OCI-LY7 (cell line): ENCODE measurements at regions not wholly inside any gene's neighbourhood (a gene's known extent, or its start where the extent isn't known, plus 50 kb on each side); places are given as distances from the start of the nearest gene placed in this dataset.

Experiments
- EZH2phosphoT487 ChIP-seq: fragments of 200-600 bp; sonication (generic); IDR thresholded peaks from 2 replicates; pipeline ENCODE4 v1.6.1; 2018; ENCODE audit warnings: low read depth, borderline replicate concordance, mild to moderate bottlenecking, mixed run types, antibody characterized with exemption, low read length, moderate library complexity, mixed read lengths
- TF ChIP-seq, protein P1 (sequence below): fragments of 200-600 bp; sonication (generic); conservative IDR thresholded peaks from 2 replicates; pipeline ENCODE4 v1.5.1; 2014; ENCODE audit warnings: mild to moderate bottlenecking, antibody characterized with exemption, low read length, moderate library complexity, mixed read lengths

DNA sequence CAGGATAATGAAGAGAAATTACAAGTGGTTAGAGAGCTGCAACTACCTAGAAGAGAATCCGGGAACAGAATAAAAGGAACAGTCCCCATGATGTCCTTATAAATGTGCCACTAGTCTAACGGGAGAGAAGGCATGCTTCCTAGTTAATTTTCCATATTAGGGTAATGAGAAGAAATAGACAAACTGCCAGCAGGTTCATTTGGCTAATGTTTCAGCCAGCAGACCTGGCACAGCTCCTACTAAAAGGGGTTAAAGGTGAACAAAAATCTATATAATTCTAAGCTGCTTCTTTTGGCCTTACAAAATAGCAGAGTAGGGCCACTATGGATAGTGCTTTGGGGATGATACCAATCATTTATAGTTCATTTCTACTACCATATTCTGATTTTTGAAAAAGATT is 845.3 kb upstream of the GCFC2 start:
- TF ChIP-seq EZH2phosphoT487: no peak
- TF ChIP-seq, protein P1, sequence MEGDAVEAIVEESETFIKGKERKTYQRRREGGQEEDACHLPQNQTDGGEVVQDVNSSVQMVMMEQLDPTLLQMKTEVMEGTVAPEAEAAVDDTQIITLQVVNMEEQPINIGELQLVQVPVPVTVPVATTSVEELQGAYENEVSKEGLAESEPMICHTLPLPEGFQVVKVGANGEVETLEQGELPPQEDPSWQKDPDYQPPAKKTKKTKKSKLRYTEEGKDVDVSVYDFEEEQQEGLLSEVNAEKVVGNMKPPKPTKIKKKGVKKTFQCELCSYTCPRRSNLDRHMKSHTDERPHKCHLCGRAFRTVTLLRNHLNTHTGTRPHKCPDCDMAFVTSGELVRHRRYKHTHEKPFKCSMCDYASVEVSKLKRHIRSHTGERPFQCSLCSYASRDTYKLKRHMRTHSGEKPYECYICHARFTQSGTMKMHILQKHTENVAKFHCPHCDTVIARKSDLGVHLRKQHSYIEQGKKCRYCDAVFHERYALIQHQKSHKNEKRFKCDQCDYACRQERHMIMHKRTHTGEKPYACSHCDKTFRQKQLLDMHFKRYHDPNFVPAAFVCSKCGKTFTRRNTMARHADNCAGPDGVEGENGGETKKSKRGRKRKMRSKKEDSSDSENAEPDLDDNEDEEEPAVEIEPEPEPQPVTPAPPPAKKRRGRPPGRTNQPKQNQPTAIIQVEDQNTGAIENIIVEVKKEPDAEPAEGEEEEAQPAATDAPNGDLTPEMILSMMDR: no peak
